Left lung (tissue), 4 donors: ENCODE measurements at regions not wholly inside any gene's neighbourhood (a gene's known extent, or its start where the extent isn't known, plus 50 kb on each side); places are given as distances from the start of the nearest gene placed in this dataset.

Experiments
- ATAC-seq: fragments of 200-7000 bp; cut with Tn5 transposase; one replicate; pipeline ENCODE4 v1.9.1; 2020; ENCODE audit warnings: moderate library complexity
- DNase-seq, 4 donors: peaks; one replicate each; pipeline ENCODE4 v3.0.0-alpha.2; 2013 to 2020
- H3K27ac ChIP-seq, 2 donors: fragments of 200-600 bp; sonication (generic) in 1 of 2; one replicate each; pipeline versions ENCODE4 v1.5.0 to v1.8.0; 2020 to 2021
- H3K27me3 ChIP-seq, 2 donors: fragments of 200-600 bp; sonication (generic) in 1 of 2; one replicate each; pipeline versions ENCODE4 v1.5.0 to v1.8.0; 2020 to 2021
- H3K36me3 ChIP-seq, 2 donors: fragments of 200-600 bp; sonication (generic) in 1 of 2; one replicate each; pipeline versions ENCODE4 v1.5.0 to v1.8.0; 2020 to 2021
- H3K4me1 ChIP-seq, 2 donors: fragments of 200-600 bp; one replicate each; pipeline ENCODE4 v1.8.0; 2021
- H3K4me3 ChIP-seq, 2 donors: fragments of 200-600 bp; sonication (generic) in 1 of 2; one replicate each; pipeline versions ENCODE4 v1.5.0 to v1.8.0; 2020 to 2021; ENCODE audit warnings: mild to moderate bottlenecking in 1 of 2
- H3K9me3 ChIP-seq, 2 donors: fragments of 200-600 bp; sonication (generic) in 1 of 2; one replicate each; pipeline versions ENCODE4 v1.5.0 to v1.8.0; 2020 to 2021
- intact Hi-C, 2 donors: fragments of 100-400 bp; cut with DNase I; formaldehyde crosslinking; loops; one replicate each; pipeline versions ENCODE4 v1.11.2 to v1.14.2; 2022
- TF ChIP-seq, protein P1 (sequence below), 2 donors: fragments of 200-600 bp; sonication (generic) in 1 of 2; IDR thresholded peaks; one replicate each; pipeline versions ENCODE4 v1.5.0 to v1.8.0; 2021; ENCODE audit warnings: antibody characterized with exemption in 2 of 2
- donor health status: DM: no; HTN: yes; CAD: no.
- donor health status: DM: no; HTN: no; CAD: no.

DNA sequence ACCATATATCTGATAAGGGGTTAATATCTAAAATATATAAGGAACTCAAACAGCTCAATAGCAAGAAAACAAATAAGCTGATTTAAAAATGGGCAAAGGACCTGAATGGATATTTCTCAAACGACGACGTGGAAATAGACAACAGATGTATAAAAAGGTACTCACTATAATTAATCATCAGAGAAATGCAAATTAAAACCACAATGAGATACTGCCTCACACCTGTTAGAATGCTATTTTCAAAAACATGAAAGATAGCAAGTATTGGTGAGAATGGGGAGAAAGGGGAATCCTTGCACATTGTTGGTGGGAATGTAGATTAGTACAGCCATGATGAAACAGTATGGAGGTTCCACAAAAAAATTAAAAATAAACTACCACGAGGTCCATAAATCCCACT is 163.2 kb downstream of the DKK1 start:
- TF ChIP-seq, protein P1, sequence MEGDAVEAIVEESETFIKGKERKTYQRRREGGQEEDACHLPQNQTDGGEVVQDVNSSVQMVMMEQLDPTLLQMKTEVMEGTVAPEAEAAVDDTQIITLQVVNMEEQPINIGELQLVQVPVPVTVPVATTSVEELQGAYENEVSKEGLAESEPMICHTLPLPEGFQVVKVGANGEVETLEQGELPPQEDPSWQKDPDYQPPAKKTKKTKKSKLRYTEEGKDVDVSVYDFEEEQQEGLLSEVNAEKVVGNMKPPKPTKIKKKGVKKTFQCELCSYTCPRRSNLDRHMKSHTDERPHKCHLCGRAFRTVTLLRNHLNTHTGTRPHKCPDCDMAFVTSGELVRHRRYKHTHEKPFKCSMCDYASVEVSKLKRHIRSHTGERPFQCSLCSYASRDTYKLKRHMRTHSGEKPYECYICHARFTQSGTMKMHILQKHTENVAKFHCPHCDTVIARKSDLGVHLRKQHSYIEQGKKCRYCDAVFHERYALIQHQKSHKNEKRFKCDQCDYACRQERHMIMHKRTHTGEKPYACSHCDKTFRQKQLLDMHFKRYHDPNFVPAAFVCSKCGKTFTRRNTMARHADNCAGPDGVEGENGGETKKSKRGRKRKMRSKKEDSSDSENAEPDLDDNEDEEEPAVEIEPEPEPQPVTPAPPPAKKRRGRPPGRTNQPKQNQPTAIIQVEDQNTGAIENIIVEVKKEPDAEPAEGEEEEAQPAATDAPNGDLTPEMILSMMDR (IDR thresholded peaks at IDR 0.05): no peak
- ATAC-seq: no peak
- no peaks in the 10 kb centered on the region for H3K4me1 ChIP-seq
- H3K27ac ChIP-seq: no peak overlapping the region
- DNase-seq: no peak
- no peaks in the 10 kb centered on the region for H3K9me3 ChIP-seq
- no peaks in the 10 kb centered on the region for H3K27me3 ChIP-seq
- intact Hi-C loops: no loop called here
- no peaks in the 10 kb centered on the region for H3K36me3 ChIP-seq
- H3K4me3 ChIP-seq: no peak overlapping the region

DNA sequence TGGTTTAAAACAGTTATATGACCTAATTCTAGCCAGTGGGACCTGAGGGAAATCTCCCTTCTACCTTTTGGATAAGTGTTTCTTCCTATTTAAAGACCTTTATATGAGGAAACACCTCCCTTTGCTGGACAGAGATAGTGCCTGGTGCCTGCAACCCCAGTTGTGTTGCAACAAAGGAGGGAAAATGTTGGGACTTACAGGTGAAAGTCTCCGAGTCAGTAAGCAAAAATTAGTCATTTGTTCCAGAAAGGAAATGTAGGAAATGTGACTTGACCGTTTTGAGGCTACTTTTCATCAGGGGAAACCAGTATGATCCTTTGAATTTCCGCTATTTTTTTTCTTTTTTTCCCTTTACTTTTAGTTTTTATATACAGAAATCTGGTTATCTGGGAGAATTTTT is 165.5 kb downstream of the DKK1 start:
- Histone ChIP-seq H3K4me3 (no peak overlapping the region), H3K9me3 (no peaks in the 10 kb centered on the region), H3K4me1 (no peaks in the 10 kb centered on the region), H3K27me3 (no peaks in the 10 kb centered on the region), H3K27ac (no peak overlapping the region), H3K36me3 (no peaks in the 10 kb centered on the region)
- intact Hi-C loops: no loop called here
- ATAC-seq: no peak
- no peak for DNase-seq
- TF ChIP-seq, protein P1 (IDR thresholded peaks at IDR 0.05): no peak

DNA sequence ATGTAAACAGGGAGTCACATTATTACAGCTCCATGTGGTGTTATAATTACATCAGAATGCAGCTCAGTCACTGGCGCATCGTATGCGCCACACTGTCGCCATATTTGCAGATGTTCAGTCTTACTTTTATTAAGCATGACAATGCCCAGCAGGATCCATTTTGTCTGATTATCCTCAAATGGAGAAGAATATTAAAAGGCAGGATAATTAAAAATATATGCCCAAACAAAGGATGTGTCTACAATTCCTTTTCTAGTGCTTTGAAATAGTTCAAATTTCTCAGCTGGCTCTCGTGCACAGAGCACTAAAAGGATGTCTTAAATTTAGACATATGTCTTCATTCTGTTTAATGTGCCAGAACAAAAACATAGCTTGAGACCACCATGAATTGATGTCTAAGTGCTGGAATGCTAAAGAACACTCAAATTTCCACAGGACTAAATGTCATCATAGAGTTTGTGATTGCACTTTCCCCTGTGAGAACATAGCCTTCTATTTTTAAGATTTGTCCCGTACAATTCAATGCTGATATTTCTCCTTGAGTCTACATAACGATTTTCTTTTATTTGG is 168.0 kb downstream of the DKK1 start:
- Histone ChIP-seq H3K4me3 (no peak overlapping the region), H3K4me1 (no peaks in the 10 kb centered on the region), H3K9me3 (no peaks in the 10 kb centered on the region), H3K27me3 (no peaks in the 10 kb centered on the region), H3K27ac (no peak overlapping the region), H3K36me3 (no peaks in the 10 kb centered on the region)
- ATAC-seq: no peak
- TF ChIP-seq, protein P1 (IDR thresholded peaks at IDR 0.05): no peak
- no peak for DNase-seq
- intact Hi-C loops: no loop called here

DNA sequence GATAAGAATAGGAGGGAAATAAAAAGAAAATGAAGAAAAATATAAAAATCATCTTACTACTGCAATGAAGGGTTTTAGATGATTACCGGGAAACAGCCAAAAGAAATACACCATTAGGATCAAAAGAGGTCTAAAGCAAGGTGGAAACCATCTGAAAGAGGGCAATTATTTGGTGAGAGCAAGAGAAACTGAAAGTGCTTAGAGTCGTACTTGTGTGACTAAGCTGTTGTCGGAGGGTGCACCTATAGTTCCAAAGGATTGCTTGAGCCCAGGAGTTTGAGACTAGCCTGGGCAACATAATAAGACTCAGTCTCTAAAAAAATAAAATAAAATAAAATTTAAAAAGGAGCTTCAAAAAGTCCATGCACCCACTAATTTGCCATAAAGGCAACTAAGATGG is 169.5 kb downstream of the DKK1 start:
- intact Hi-C loops: no loop called here
- Histone ChIP-seq H3K4me1 (no peaks in the 10 kb centered on the region), H3K9me3 (no peaks in the 10 kb centered on the region), H3K4me3 (no peak overlapping the region), H3K27me3 (no peaks in the 10 kb centered on the region), H3K36me3 (no peaks in the 10 kb centered on the region), H3K27ac (no peak overlapping the region)
- TF ChIP-seq, protein P1 (IDR thresholded peaks at IDR 0.05): no peak
- ATAC-seq: no peak
- DNase-seq: no peak

DNA sequence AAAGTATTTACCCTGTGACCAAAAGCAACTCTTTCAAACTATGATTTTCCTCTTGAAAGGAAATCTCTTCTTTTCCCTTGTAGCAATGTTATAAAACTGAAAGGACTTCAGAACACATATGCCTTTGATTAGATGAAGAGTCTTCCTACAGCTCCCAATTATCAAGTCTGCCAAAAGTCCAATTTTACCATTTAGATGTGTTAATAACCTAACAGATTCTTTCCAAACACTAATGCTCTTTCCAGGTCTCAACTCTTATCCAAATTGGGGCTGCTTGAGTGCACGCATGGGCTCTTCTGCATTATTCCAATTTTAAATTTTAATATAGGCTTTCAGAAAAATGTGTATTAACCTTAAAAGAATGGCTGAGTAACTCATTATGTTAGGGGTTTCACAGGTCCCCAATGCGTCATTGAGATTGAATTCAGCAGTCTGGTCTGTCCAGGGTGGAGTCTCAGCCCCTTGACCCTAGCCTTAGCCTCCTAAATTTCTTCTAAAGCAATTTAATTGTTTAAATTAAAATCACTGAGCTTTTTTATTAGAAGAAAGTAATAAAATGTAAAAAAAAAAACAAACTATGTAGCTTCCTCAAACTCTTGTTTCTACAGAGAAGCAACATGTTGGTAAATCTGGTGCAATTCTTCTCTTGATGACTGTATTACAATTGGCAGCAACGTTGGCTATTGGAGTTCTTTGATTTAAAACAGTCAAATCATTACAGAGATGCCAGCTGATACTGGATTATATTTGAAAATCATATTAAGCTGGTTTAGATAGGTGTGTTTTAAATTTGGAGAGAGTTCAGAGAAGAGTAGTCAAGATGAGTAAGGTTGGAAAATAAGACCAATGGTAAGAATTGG is 170.4 kb downstream of the DKK1 start:
- H3K27me3 ChIP-seq: no peaks in the 10 kb centered on the region
- no peaks in the 10 kb centered on the region for H3K4me1 ChIP-seq
- H3K27ac ChIP-seq: no peak overlapping the region
- no peaks in the 10 kb centered on the region for H3K9me3 ChIP-seq
- ATAC-seq (no peak), DNase-seq (no peak)
- H3K36me3 ChIP-seq: no peaks in the 10 kb centered on the region
- intact Hi-C loops: loop anchor here in 1 of 2 donors (5.0 kb wide), 1 partner anchor 172 kb away; the partner anchor contains the start of gene DKK1
- H3K4me3 ChIP-seq: no peak overlapping the region
- TF ChIP-seq, protein P1 (IDR thresholded peaks at IDR 0.05): no peak
